NCI-H2081 treated with DMSO at 0.1 percent for 48 hours (cell line): ENCODE measurements at regions not wholly inside any gene's neighbourhood (a gene's known extent, or its start where the extent isn't known, plus 50 kb on each side); places are given as distances from the start of the nearest gene placed in this dataset.
"Not testable (repeated sequence)": the region's sequence is repeated elsewhere in the genome, so short reads cannot be mapped to it uniquely, and the experiment has no call there.

Source experiments
- DNase-seq: peaks from one replicate; lab custom pipeline; 2025; lab: John Stamatoyannopoulos, UW

- DNase-seq, result no peak
Observed at GRCh38 chr6:132140189-132140588, 189.0 kb upstream of the CCN2 start.

- DNase-seq, result no peak
Observed at GRCh38 chr6:132139611-132140010, 188.4 kb upstream of the CCN2 start.

- DNase-seq, result no peak
Observed at GRCh38 chr6:132136981-132137380, 185.8 kb upstream of the CCN2 start.

GRCh38 chr6:132135409-132135808 lies 184.2 kb upstream of the CCN2 start:
- no peak for DNase-seq

GRCh38 chr6:132133736-132134445 lies 182.7 kb upstream of the CCN2 start:
- no peak for DNase-seq

GRCh38 chr6:132132924-132133639 lies 181.9 kb upstream of the CCN2 start:
- no peak for DNase-seq

- no peak for DNase-seq
Observed at GRCh38 chr6:132132422-132132821, 181.2 kb upstream of the CCN2 start.

GRCh38 chr6:132131758-132132157 lies 180.6 kb upstream of the CCN2 start:
- DNase-seq, result peak; percentile 26

GRCh38 chr6:132131351-132131750 lies 180.2 kb upstream of the CCN2 start:
- no peak for DNase-seq

- DNase-seq, result no peak
Observed at GRCh38 chr6:132130626-132131298, 179.6 kb upstream of the CCN2 start.

GRCh38 chr6:132128424-132128823 lies 177.3 kb upstream of the CCN2 start:
- DNase-seq, result no peak

GRCh38 chr6:132126150-132126549 lies 175.0 kb upstream of the CCN2 start:
- DNase-seq, result no peak

- DNase-seq, result no peak
Observed at GRCh38 chr6:132122871-132123270, 171.7 kb upstream of the CCN2 start.

- DNase-seq, result no peak
Observed at GRCh38 chr6:132122176-132122575, 171.0 kb upstream of the CCN2 start.

- DNase-seq, result no peak
Observed at GRCh38 chr6:132118144-132118543, 167.0 kb upstream of the CCN2 start.

GRCh38 chr6:132115714-132116366 lies 164.7 kb upstream of the CCN2 start:
- DNase-seq, result no peak

- DNase-seq, result no peak
Observed at GRCh38 chr6:132114201-132114825, 163.1 kb upstream of the CCN2 start.

- not testable (repeated sequence) for DNase-seq
Observed at GRCh38 chr6:132109752-132110151, 158.6 kb upstream of the CCN2 start.

- no peak for DNase-seq
Observed at GRCh38 chr6:132107896-132108295, 156.7 kb upstream of the CCN2 start.

GRCh38 chr6:132101535-132101934 lies 150.4 kb upstream of the CCN2 start:
- no peak for DNase-seq

GRCh38 chr6:132100388-132100990 lies 149.3 kb upstream of the CCN2 start:
- no peak for DNase-seq

- no peak for DNase-seq
Observed at GRCh38 chr6:132096996-132097395, 145.8 kb upstream of the CCN2 start.
